ENCODE measurements at regions not wholly inside any gene's neighbourhood (a gene's known extent, or its start where the extent isn't known, plus 50 kb on each side); places are given as distances from the start of the nearest gene placed in this dataset.

- TF ChIP-seq CTCF (optimal IDR thresholded peaks at IDR 0.05 in 1 of 3, IDR thresholded peaks at IDR 0.05 in 1 of 3, conservative IDR thresholded peaks at IDR 0.05 in 1 of 3; ENCODE audit: extremely low read depth in 1 of 3, insufficient read depth in 2 of 3, low read length in 3 of 3) (no peak), EZH2 (IDR thresholded peaks at IDR 0.05; ENCODE audit: low read length) (no peak)
These were observed 1233.1 kb upstream of the ALCAM start for GRCh38 chr3:104133630-104134029.
